ENCODE measurements at regions not wholly inside any gene's neighbourhood (a gene's known extent, or its start where the extent isn't known, plus 50 kb on each side); places are given as distances from the start of the nearest gene placed in this dataset.
"Not testable (repeated sequence)": the region's sequence is repeated elsewhere in the genome, so short reads cannot be mapped to it uniquely, and the experiment has no call there.

DNA sequence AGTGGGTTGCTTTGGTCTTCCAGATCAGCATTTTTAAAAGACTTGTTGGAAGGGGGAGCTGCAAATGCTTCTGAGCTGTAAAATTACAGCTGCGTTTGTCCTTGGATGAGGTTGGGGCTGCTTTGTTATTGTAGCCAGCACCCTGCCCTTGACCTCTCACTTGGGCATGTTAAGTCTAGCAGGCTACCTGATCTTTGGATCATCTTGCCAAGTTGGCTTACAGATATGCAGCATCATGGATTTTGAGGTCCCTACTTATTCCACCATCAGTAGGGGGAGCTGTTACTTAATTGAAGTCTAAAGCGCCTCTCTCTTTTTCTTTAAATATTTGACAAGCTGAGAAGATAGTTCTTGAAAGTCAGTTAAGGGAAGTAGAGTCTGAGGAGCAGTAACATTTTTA lies 793.0 kb downstream of the MCTP2 start:
- DNase-seq, result no peak

- no peak for DNase-seq
Measured at GRCh38 chr15:95025924-95026728, 794.8 kb downstream of the MCTP2 start.

GRCh38 chr15:95027981-95028380 lies 796.6 kb downstream of the MCTP2 start:
- DNase-seq, result no peak

DNA sequence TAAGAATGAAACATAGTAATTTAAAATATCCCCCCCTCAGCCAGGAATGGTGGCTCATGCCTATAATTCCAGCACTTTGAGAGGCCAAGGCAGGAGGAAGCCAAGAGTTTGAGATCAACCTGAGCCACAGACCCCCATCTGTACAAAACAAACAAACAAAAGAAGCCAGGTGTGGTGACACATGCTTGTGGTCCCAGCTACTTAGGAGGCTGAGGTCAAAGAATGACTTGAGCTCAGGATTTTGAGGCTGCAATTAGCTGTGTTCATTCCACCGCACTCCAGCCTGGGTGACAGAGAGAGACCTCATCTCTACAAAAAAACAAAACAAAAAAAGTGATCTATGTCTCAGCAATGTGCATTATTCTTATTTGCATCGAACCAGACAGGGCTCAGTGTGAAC lies 800.8 kb downstream of the MCTP2 start:
- DNase-seq, result no peak

DNA sequence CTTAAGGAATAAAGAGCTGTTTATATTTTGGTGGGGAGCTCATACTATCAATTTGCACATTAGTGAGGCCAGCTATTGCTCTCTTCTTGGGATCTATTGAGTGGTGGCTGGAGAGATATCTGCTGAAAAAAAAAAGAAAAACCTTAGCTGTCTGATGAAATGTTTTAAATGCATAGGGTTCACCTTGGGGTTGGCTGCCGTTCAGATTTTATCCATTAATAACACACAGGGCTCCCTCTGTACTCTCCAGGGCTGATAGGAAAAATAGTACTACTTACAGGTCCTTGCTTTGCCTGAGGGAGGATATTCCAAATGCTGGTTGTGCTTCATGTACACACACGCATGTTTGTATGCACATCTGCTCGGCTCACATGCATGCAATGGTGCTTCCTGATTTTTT lies 803.7 kb downstream of the MCTP2 start:
- no peak for DNase-seq

DNA sequence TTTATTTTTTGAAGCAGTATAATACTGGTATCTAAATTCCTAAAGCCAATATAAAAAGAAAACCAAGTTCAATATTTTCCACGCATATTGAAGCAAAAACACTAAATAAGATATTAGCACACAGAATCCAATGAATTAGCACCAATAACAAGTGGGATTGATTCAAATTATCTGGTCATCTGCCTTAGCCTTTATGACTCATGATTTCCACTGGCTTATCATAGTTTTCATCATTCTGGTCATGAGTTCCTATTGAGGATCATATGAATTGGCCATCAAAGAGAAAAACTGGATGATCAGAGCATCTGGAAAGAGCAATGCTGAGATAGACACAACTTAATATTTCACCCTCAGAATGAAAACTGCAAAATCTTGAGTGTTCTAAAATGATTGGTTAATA lies 809.9 kb downstream of the MCTP2 start:
- no peak for DNase-seq

GRCh38 chr15:95043236-95043932 lies 812.0 kb downstream of the MCTP2 start:
- DNase-seq, result not testable (repeated sequence)

DNA sequence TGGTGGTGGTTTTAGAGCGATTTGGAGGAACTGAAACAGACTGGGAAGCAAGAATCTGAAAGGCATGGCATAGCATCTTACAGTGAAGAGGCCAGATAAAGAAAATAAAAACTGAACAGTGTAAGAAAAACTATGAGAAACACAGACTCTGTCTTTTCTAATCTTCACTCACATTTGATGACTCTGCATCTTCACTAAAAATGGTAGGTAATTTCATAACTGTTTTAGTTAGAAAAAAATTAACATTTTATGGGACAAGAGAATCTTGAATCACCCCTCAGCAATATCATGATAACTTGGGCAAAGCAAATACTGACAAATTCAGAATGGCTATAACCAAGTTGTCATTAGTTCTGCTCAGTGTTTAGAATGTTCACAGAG lies 812.6 kb downstream of the MCTP2 start:
- no peak for DNase-seq

GRCh38 chr15:95044745-95045417 lies 813.5 kb downstream of the MCTP2 start:
- DNase-seq, result no peak

- no peak for DNase-seq
Measured at GRCh38 chr15:95051861-95052260, 820.5 kb downstream of the MCTP2 start.

GRCh38 chr15:95059346-95059905 lies 828.1 kb downstream of the MCTP2 start:
- no peak for DNase-seq

DNA sequence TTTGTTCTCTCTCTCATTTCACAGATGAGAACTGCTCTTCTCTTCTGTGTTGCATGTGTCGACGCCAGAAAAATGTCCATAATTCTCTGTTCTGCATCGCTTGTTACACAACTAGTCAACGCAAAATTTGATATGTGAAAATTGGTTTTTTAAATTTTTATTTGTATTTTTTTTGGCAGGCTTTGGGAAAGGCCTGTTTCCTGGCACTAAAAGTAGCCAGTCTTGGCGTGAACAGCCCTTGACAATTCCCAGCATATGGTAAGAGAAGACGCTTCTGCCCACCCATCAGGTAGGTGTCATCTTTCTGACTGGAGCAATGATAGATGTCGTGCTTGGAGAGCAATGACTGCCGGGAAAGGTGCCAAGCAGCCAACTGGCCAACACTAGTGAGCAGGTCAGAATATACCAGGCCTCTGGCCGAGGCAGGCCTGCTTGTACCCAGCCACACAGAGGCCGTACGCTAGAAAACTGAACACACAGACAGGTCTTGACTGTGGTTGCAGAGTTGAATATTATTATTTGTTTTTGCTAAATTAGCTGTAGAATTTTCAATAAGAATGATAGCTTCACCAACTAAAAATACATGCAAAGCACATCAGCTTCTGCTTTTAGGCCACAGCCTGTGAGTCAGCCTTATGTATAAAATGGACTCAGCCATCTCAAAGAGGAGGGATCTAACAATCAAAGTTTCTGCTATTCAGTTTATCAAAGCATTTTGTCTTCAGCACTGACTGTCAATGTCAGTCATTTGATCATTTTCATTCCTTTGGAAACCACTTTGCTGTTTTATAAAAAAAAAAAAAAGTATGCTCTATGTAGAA lies 837.5 kb downstream of the MCTP2 start:
- no peak for DNase-seq

GRCh38 chr15:95075792-95076677 lies 844.7 kb downstream of the MCTP2 start:
- DNase-seq, result no peak

GRCh38 chr15:95076678-95076990 lies 845.3 kb downstream of the MCTP2 start:
- no peak for DNase-seq

GRCh38 chr15:95078003-95078402 lies 846.6 kb downstream of the MCTP2 start:
- DNase-seq, result no peak

DNA sequence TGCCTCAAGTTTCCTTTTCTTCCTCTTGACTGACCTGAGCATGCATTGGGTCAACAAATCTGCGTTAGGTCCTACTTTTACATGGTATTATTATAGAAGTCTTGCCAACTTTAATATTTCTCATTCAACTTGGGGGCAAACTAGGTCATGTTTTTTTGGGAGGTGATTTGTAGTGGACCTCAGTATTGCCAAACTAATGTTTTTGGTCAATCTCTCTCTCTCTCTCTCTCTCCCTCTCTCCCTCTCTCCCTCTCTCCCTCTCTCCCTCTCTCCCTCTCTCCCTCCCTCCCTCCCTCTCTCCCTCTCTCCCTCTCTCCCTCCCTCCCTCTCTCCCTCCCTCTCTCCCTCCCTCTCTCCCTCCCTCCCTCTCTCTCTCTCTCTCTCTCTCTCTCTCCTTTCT lies 848.9 kb downstream of the MCTP2 start:
- not testable (repeated sequence) for DNase-seq

GRCh38 chr15:95085056-95085455 lies 853.7 kb downstream of the MCTP2 start:
- no peak for DNase-seq

- DNase-seq, result no peak
Measured at GRCh38 chr15:95086531-95087252, 855.3 kb downstream of the MCTP2 start.

- DNase-seq, result no peak
Measured at GRCh38 chr15:95087253-95087609, 855.9 kb downstream of the MCTP2 start.

- DNase-seq, result no peak
Measured at GRCh38 chr15:95091444-95091843, 860.1 kb downstream of the MCTP2 start.

- no peak for DNase-seq
Measured at GRCh38 chr15:95095250-95095649, 863.9 kb downstream of the MCTP2 start.
